SJCRH30 (cell line): ENCODE measurements at regions not wholly inside any gene's neighbourhood (a gene's known extent, or its start where the extent isn't known, plus 50 kb on each side); places are given as distances from the start of the nearest gene placed in this dataset.
"Not testable (repeated sequence)": the region's sequence is repeated elsewhere in the genome, so short reads cannot be mapped to it uniquely, and the experiment has no call there.

ENCODE experiments used
- DNase-seq, 2 experiments: peaks; one replicate each; pipeline ENCODE4 v3.0.0-alpha.2; 2015 to 2020
- H3K27ac ChIP-seq: fragments of 250-450 bp; sonication (Bioruptor Pico); 2 replicates; pipeline ENCODE4 v1.5.1; 2020; ENCODE audit warnings: mild to moderate bottlenecking, moderate library complexity
- H3K27me3 ChIP-seq: fragments of 250-450 bp; sonication (Bioruptor Pico); 2 replicates; pipeline ENCODE4 v1.5.1; 2020; ENCODE audit warnings: mild to moderate bottlenecking, moderate library complexity
- H3K36me3 ChIP-seq: fragments of 250-450 bp; sonication (Bioruptor Pico); 2 replicates; pipeline ENCODE4 v1.5.1; 2020; ENCODE audit warnings: mild to moderate bottlenecking, moderate library complexity
- H3K4me1 ChIP-seq: fragments of 250-450 bp; sonication (Bioruptor Pico); 2 replicates; pipeline ENCODE4 v1.5.1; 2020; ENCODE audit warnings: mild to moderate bottlenecking, moderate library complexity
- H3K4me3 ChIP-seq: fragments of 250-450 bp; sonication (Bioruptor Pico); 2 replicates; pipeline ENCODE4 v1.5.1; 2020; ENCODE audit warnings: mild to moderate bottlenecking, moderate library complexity
- H3K9me3 ChIP-seq: fragments of 250-450 bp; sonication (Bioruptor Pico); replicated peaks from 2 replicates; pipeline ENCODE4 v1.5.1; 2020; ENCODE audit warnings: mild to moderate bottlenecking, moderate library complexity

- no peak for DNase-seq
- Histone ChIP-seq H3K36me3 (no peaks in the 10 kb centered on the region), H3K9me3 (no peaks in the 10 kb centered on the region), H3K27ac (no peak overlapping the region), H3K4me1 (peaks cover 16% of the 10 kb centered on the region), H3K4me3 (no peak overlapping the region), H3K27me3 (no peaks in the 10 kb centered on the region)
Measured at GRCh38 chr1:219560856-219561255, 52.0 kb downstream of the ZC3H11B start.

- Histone ChIP-seq H3K27me3 (no peaks in the 10 kb centered on the region), H3K9me3 (no peaks in the 10 kb centered on the region), H3K27ac (no peak overlapping the region), H3K4me3 (no peak overlapping the region), H3K4me1 (peaks cover 16% of the 10 kb centered on the region), H3K36me3 (no peaks in the 10 kb centered on the region)
- DNase-seq: no peak
Measured at GRCh38 chr1:219559899-219560298, 53.0 kb downstream of the ZC3H11B start.

- no peaks in the 10 kb centered on the region for H3K9me3 ChIP-seq
- no peaks in the 10 kb centered on the region for H3K36me3 ChIP-seq
- no peak overlapping the region for H3K4me3 ChIP-seq
- DNase-seq: no peak
- H3K4me1 ChIP-seq: no peaks in the 10 kb centered on the region; the same call in 1 of the 2 replicates
- H3K27ac ChIP-seq: no peak overlapping the region
- no peaks in the 10 kb centered on the region for H3K27me3 ChIP-seq
Measured at GRCh38 chr1:219555806-219556205, 57.1 kb downstream of the ZC3H11B start.

- Histone ChIP-seq H3K27ac (no peak overlapping the region), H3K36me3 (no peaks in the 10 kb centered on the region), H3K27me3 (no peaks in the 10 kb centered on the region), H3K9me3 (no peaks in the 10 kb centered on the region), H3K4me3 (no peak overlapping the region), H3K4me1 (no peaks in the 10 kb centered on the region; the same call in 1 of the 2 replicates)
- DNase-seq: peak; percentile 23 to 45
Measured at GRCh38 chr1:219555031-219555692, 57.7 kb downstream of the ZC3H11B start.

- Histone ChIP-seq H3K36me3 (no peaks in the 10 kb centered on the region), H3K9me3 (no peaks in the 10 kb centered on the region), H3K4me3 (no peak overlapping the region), H3K4me1 (no peaks in the 10 kb centered on the region; the same call in 1 of the 2 replicates), H3K27me3 (no peaks in the 10 kb centered on the region), H3K27ac (no peak overlapping the region)
- DNase-seq: no peak
Measured at GRCh38 chr1:219553934-219554502, 58.9 kb downstream of the ZC3H11B start.

- Histone ChIP-seq H3K4me3 (no peak overlapping the region), H3K9me3 (no peaks in the 10 kb centered on the region), H3K27me3 (no peaks in the 10 kb centered on the region), H3K27ac (no peak overlapping the region), H3K4me1 (no peaks in the 10 kb centered on the region; the same call in 1 of the 2 replicates), H3K36me3 (no peaks in the 10 kb centered on the region)
- DNase-seq: no peak
Measured at GRCh38 chr1:219550201-219550600, 62.7 kb downstream of the ZC3H11B start.

GRCh38 chr1:219549215-219549614 is 63.7 kb downstream of the ZC3H11B start:
- H3K27me3 ChIP-seq: no peaks in the 10 kb centered on the region
- no peaks in the 10 kb centered on the region for H3K4me1 ChIP-seq
- no peaks in the 10 kb centered on the region for H3K36me3 ChIP-seq
- H3K27ac ChIP-seq: no peak overlapping the region
- H3K9me3 ChIP-seq: no peaks in the 10 kb centered on the region
- no peak overlapping the region for H3K4me3 ChIP-seq
- DNase-seq: no peak

GRCh38 chr1:219548386-219548785 is 64.5 kb downstream of the ZC3H11B start:
- Histone ChIP-seq H3K36me3 (no peaks in the 10 kb centered on the region), H3K4me3 (no peak overlapping the region), H3K27ac (no peak overlapping the region), H3K4me1 (no peaks in the 10 kb centered on the region), H3K9me3 (no peaks in the 10 kb centered on the region), H3K27me3 (no peaks in the 10 kb centered on the region)
- no peak for DNase-seq

GRCh38 chr1:219545756-219546155 is 67.1 kb downstream of the ZC3H11B start:
- not testable (repeated sequence) for H3K4me1 ChIP-seq, DNase-seq, H3K4me3 ChIP-seq, H3K36me3 ChIP-seq, H3K27me3 ChIP-seq, H3K27ac ChIP-seq, H3K9me3 ChIP-seq

GRCh38 chr1:219544163-219544846 is 68.6 kb downstream of the ZC3H11B start:
- no peaks in the 10 kb centered on the region for H3K36me3 ChIP-seq
- no peaks in the 10 kb centered on the region for H3K27me3 ChIP-seq
- no peaks in the 10 kb centered on the region; the same call in 1 of the 2 replicates for H3K4me1 ChIP-seq
- H3K9me3 ChIP-seq: no peaks in the 10 kb centered on the region
- H3K4me3 ChIP-seq: no peak overlapping the region
- no peak for DNase-seq
- no peak overlapping the region for H3K27ac ChIP-seq

GRCh38 chr1:219542828-219543518 is 69.9 kb downstream of the ZC3H11B start:
- H3K36me3 ChIP-seq: no peaks in the 10 kb centered on the region
- H3K4me1 ChIP-seq: no peaks in the 10 kb centered on the region; the same call in 1 of the 2 replicates
- no peak overlapping the region for H3K27ac ChIP-seq
- no peaks in the 10 kb centered on the region for H3K27me3 ChIP-seq
- no peak overlapping the region for H3K4me3 ChIP-seq
- DNase-seq: no peak
- H3K9me3 ChIP-seq: no peaks in the 10 kb centered on the region

- no peak for DNase-seq
Measured at GRCh38 chr1:219541946-219542345, 71.0 kb downstream of the ZC3H11B start.

GRCh38 chr1:219539645-219540254 is 73.2 kb downstream of the ZC3H11B start:
- Histone ChIP-seq H3K27me3 (no peaks in the 10 kb centered on the region), H3K4me1 (peaks cover 14% of the 10 kb centered on the region), H3K9me3 (no peaks in the 10 kb centered on the region), H3K27ac (no peak overlapping the region), H3K36me3 (no peaks in the 10 kb centered on the region), H3K4me3 (no peak overlapping the region)
- no peak for DNase-seq

More at GRCh38 chr1:219541946-219542345, 71.0 kb downstream of the ZC3H11B start:
- Histone ChIP-seq H3K27ac (no peak overlapping the region), H3K36me3 (no peaks in the 10 kb centered on the region), H3K27me3 (no peaks in the 10 kb centered on the region), H3K4me1 (peaks cover 8% of the 10 kb centered on the region), H3K9me3 (no peaks in the 10 kb centered on the region), H3K4me3 (no peak overlapping the region)

- H3K4me3 ChIP-seq: no peak overlapping the region
- no peaks in the 10 kb centered on the region for H3K36me3 ChIP-seq
- no peaks in the 10 kb centered on the region for H3K27me3 ChIP-seq
- H3K9me3 ChIP-seq: 0 out of 2 replicates have a peak, but pooled peaks cover 2% of the 10 kb centered on the region
- DNase-seq: no peak
- H3K27ac ChIP-seq: no peak overlapping the region
- H3K4me1 ChIP-seq: peaks cover 14% of the 10 kb centered on the region
Measured at GRCh38 chr1:219538886-219539285, 74.0 kb downstream of the ZC3H11B start.
